C4-2B (cell line): ENCODE measurements at regions not wholly inside any gene's neighbourhood (a gene's known extent, or its start where the extent isn't known, plus 50 kb on each side); places are given as distances from the start of the nearest gene placed in this dataset.

ENCODE experiments used
- ZFX ChIP-seq: fragments of 450-650 bp; IDR thresholded peaks from 2 replicates; pipeline ENCODE4 v1.6.1; 2017
- TF ChIP-seq, protein P1 (sequence below): fragments of 450-650 bp; conservative IDR thresholded peaks from 2 replicates; pipeline ENCODE4 v1.5.1; 2017; ENCODE audit warnings: mild to moderate bottlenecking

DNA sequence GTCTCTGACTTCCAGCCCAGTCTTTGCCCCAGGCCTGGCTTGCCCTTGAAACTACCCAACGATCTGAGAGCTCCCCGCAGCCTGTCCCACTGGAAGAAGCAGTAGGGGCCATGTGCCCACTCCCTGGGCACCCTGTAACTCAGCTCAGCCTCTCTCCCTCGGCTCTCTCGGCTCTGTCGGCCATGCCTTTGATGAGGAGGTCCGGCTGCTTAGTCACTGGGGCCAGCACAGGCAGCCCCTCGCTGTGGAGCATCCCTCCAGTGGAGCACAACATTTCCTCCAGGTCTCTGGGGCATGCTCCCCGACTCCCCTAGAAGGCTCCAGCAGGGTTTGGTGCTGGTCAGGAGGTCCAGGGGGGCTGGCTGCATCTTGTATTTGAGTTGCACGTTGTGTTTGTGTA is 83.3 kb upstream of the DISP3 start:
- TF ChIP-seq, protein P1, sequence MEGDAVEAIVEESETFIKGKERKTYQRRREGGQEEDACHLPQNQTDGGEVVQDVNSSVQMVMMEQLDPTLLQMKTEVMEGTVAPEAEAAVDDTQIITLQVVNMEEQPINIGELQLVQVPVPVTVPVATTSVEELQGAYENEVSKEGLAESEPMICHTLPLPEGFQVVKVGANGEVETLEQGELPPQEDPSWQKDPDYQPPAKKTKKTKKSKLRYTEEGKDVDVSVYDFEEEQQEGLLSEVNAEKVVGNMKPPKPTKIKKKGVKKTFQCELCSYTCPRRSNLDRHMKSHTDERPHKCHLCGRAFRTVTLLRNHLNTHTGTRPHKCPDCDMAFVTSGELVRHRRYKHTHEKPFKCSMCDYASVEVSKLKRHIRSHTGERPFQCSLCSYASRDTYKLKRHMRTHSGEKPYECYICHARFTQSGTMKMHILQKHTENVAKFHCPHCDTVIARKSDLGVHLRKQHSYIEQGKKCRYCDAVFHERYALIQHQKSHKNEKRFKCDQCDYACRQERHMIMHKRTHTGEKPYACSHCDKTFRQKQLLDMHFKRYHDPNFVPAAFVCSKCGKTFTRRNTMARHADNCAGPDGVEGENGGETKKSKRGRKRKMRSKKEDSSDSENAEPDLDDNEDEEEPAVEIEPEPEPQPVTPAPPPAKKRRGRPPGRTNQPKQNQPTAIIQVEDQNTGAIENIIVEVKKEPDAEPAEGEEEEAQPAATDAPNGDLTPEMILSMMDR = no peak
- TF ChIP-seq ZFX = no peak
